GM18499 (cell line): ENCODE measurements at regions not wholly inside any gene's neighbourhood (a gene's known extent, or its start where the extent isn't known, plus 50 kb on each side); places are given as distances from the start of the nearest gene placed in this dataset.

Experiments used
- ATAC-seq: cut with Tn5 transposase; IDR thresholded peaks from one replicate; pipeline ENCODE4 v1.9.1; 2021; ENCODE audit warnings: moderate number of reproducible peaks; ENCODE audit not compliant: insufficient read depth, unreplicated experiment

DNA sequence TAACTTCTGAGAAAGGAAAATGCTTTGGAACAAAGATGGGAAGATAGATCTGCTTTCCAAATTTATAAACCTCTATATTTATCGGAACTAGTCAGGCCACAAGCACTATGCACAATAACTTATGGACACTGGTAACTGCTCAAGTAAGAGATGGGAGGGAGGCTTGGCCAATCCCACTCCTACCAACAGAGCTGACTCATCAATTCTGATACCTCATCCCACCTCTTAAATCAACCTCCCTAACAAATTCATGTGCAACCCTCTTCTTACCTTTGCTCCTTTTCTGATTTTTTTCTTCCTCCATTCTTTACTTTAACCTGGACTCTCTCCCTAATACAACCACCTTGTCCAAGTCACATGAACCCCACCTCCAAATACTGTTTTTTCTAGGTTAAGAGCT is 289.9 kb upstream of the FAM241A start:
- no peak for ATAC-seq

DNA sequence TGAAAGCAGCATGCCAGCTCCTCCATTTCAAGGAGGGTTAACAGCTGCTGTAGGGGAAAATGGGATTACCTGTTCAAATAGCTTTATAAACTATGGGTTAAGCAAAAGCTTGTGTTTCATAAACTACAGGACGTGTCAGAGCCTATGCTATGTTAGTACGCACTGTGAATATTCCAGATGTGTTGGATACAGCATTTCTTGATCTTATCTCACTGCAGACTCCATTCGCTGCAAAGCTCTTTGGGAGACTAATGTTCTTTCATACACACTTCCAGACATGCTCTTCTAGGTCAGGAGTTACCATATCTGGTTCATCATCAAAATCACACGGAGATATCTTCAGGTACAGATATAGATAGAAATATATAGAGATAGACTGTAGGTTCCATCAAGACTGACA is 281.2 kb upstream of the FAM241A start:
- ATAC-seq: no peak

DNA sequence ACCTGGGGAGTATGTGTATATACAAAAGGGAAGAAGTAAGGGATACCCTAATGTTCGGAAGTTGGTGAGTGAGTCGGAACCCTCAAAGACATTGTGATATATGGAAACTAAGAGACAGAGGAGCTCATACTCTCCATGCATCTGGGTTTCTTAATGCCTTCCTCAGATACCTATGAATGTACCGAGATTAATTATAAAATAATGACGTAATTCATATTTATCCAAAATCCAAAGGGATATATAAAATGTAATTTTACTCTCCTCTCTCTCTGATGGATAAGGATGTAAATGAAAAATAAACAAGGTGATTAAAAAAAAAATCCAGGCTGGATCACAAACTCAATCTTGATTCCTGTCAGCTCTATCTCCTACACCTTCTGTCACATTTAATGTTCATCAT is 275.9 kb upstream of the FAM241A start:
- ATAC-seq: no peak

DNA sequence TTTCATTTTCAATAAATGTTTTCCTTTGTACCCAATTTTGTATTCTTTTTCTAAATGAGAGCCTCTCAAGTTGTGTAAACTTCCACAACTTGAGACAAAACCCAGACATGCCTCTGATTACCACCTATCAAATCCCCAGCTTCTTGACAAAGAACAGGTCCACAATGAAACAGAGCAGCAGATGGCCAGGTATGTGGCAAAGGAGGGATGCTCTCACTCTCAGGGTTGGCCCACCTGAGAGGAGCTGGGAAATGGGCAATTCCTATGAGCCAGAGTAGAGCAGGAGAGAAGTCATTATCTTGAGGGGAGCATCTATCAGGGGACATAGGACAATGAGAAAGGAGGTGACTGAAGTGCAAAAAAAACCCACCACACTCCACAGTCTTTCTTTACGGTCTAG is 273.5 kb upstream of the FAM241A start:
- ATAC-seq: no peak

DNA sequence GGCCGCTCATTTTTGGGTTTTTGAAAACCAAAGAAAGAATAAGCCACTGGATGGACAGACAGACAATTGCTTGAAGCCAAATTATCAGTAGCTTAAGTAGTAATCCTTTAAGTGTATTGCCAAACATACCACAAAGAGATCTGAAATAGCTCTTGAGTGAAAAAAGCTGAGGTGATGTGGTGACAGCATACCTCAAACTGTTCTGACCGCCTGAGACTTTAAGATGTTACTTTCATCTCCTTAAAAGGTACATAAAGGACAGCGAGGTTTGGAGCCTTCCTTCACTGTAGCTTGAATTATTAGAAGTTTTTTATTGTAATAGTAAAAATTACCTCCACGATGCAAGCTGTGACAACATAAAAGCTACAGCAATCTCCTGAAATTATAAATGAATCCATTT is 271.5 kb upstream of the FAM241A start:
- no peak for ATAC-seq

DNA sequence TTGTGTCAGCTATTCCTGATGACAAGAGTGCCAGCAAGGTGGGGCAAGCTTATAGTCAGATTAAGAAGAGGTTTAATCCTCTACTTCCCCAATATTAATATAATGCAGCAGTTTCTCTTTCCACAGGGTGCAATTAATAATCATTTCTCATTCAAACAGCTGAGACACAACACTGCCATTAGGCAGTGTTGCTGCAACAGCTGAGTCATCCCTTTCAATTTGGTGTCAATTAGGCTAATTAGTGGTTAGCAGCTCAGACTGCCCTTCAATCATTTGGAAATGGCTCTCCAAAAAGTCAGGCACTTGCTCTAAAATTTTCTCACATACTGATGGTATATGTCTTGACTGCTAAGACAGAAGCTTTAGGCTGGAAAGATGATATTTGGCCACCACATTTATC is 265.7 kb upstream of the FAM241A start:
- no peak for ATAC-seq

DNA sequence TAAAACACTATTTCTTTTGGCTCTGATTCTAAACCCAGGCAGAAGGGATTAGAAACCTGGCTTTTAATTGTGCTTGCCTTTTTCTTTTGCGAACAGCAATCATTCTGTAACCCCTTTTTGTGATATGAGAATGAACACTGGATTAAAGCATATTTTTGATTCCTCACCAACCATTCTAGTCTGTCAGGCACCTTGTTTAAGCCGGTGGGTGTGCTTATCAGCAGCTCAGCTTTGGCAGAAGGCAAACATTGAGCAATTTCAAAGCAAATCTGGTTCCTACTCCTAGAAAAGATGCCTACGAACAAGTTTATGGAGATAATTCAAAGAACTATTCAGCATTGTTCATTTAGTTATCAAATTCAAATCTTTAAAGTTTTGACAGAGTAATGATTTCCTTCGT is 265.1 kb upstream of the FAM241A start:
- no peak for ATAC-seq

DNA sequence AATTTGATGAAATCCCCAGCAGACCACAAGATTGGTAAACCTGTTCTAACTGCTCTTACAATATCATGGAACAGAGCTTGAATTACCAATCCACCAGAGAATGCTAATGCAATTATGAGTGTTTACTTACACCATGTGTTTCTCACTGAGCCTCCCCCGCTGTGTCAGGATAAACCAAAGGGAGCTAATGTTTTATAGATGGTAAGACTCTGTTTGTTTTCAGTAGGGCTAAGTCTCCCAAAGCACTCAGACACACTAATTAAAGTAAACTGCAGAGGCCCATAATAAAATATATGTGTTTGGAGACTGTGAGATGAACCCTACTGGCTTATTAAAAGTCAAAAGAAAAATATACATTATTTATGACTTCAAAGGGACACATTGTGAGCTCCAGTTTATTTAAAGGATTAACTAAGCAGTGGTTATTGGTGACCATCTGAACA is 261.7 kb upstream of the FAM241A start:
- no peak for ATAC-seq

DNA sequence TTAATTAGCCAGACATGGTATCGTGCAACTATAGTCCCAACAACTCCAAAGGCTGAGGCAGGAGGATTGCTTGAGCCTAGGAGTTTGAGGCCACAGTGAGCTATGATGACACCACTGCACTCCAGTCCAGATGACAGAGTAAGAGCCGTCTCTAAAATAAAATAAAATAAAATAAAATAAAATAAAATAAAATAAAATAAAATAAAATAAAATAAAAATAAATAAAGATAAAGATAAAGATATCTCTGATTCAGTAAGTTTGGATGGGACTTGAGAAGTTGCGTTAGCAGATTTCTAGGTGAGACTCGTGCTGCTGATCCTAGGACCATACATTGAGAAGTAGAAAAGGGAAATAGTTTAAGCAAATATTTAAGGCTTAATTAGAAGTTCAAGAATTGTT is 254.8 kb upstream of the FAM241A start:
- no peak for ATAC-seq

DNA sequence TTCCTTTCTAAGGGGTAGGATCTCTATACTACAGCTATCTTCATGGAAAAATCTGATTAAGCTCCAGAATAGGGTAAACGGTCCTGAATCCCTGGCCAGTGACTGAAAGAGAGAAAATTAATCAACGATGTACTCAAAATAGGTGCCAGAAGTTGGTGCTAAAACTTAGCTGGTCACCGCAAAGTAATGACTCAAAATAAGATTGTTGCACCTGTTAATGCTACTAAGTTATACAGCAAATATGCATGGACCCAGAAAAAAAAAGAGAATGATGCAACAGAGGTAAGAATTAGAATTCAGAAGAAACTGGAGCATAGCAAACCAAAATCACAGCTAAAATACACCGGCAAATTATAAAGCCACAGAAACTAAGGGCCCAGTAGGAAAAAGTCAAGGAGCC is 239.7 kb upstream of the FAM241A start:
- peak; percentile 96 for ATAC-seq

DNA sequence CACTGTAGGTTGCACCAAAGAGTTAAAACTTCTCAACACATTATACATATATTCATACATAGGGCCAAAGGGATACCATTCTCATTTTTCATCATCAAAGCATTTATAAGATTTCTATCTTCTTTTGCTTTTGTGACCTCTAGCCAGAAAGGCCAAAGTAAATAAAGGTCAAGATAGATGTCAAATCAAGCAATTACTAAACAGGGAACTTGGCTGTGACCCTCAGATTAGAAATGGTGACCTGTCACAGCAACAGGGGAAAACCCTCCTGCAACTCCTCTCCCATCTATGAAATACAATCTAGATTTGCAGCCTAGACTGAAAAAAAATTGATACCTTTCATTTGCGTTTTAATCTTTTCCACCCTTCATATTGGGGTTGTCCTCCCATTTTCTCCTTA is 225.6 kb upstream of the FAM241A start:
- no peak for ATAC-seq

DNA sequence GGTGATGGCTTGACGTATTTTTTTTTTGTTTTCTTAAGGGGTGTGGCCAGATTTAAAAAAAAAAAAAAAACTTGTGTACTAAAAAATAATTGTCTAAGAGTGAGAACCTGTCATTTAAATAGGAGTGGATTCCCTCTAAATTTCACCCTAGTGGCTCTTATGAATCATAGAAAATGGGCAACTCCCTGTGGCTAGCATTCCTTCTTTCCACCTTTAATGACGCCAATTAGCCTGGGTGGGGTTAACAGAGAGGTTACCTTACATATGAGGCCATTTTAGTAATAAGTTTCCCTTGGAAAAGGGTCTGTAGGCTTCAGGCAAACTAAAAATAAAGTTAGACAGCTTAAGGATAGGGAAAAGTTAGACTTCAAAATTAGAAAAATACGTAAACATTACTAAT is 223.5 kb upstream of the FAM241A start:
- no peak for ATAC-seq

DNA sequence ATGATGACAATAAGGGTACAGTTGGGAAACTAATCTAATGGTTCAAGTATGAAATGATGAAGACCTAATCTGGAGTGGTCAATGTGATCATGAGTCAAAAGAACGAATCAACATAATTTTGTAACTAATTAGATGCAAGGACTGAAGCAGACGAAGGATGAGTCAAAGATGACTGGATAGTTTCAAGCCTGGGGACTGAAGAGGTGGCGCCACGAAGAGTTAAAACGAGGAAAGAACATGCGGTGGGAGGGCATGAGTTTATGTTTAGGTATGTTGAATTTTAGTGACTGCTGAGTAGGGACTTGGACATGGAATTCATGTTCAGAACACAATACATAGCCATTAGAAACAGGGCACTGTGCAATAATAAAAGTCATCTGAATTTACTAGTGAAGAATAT is 221.5 kb upstream of the FAM241A start:
- ATAC-seq: no peak

DNA sequence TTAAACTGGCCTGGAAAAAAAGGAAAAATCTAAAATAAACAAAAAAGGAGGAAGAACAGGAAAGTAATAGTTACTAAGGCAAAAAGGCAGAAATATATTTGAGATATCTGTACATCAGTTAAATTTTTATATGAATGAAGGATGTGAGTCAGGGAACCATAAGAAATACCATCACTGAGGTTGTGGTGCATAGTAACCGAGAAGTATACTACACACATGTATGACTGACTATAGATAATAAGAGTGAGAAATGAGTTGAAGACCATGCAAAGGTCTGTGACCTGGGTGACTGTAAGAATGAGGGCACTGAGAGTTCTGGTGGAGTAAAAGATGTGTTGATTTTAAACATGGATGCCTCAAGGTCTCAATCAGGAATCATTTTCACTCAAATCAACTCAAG is 220.6 kb upstream of the FAM241A start:
- no peak for ATAC-seq

DNA sequence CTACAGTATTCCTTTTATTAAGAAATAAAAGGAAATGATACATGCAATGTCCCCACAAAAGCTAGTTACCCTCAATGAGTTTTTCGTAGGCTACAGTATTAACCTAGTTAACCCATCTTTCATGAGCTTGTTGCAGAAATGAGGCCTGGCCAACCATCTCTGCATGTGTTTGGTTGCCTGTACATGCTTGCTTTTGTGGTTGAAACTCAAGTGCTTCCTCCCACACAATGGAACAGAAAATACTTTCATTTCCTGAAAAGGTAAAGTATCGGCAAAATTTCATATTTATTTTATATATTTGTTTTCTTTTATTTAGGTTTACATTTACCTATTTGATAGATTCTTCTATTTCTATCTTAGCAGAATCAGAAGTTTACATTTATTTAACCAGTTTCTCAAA is 214.6 kb upstream of the FAM241A start:
- ATAC-seq: peak; percentile 96

DNA sequence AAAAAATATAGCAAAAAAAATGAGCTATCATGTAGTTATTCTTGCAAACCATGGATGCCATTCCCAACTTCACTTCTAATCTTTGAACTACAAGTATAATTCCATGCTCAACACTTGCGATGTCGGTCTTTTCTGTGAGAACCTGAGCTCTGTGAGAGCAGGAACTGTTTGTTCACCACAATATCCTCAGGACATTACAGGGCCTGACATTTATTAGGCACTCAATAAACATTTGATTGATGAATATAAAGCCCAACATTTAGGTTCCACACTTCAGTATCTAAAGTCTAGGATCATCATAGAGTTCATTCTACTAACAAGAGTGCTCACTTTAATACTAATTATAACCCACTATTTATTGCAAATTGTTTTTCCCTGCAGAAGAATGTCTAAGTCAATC is 211.6 kb upstream of the FAM241A start:
- ATAC-seq: no peak

DNA sequence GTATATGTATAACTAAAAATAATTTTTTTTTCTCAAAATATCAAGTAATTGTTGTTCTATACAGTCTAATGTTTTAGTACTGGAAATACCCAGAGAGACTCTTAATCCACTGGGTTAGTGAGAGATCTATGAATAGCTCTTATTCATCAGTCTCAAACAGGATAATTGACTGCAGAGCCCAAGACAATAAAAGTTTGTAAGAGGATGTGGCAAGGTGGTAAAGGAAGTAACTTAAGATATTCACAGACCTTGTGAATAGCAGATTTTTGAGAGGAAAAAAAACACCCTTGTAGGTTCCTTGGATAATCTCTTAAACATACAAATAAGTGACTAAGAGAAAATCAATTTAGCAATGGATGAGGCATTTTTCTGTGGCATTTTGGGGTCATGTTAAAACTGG is 210.9 kb upstream of the FAM241A start:
- ATAC-seq: no peak

DNA sequence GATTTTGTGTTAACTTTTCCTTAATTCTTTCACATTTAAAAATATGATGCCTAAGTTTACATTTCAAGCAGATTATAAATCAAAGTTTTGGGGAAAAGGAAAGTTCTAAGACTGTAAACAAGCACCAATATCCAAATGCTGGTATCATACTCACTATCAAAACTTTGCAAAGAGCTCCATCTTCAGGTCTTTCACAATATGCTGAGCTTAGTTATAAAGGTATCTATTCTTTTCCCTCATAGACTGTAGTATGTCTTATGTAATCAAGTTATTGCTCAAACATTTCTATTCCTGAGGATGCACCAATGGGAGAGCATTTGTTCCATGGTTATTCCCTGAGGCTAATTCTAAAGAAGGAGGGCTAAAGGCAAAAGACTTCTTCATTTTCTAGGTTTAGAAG is 207.9 kb upstream of the FAM241A start:
- no peak for ATAC-seq

DNA sequence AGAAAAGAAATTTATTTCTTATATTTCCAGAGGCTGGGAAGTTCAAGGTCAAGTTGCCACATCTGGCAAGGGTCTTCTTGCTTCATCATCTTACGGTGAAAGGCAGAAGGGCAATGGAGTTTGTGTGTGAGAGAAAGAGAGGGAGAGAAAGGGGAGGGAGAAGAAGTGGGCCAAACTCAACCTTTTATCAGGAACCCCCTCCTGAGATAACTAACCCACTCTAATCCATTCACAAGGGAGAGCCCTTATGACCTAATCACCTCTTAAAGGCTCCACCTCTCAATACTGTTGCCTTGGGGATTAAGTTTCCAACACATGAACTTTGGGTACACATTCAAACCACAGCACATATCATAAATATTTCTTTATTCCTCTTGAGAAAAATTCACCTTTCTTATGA is 203.3 kb upstream of the FAM241A start:
- no peak for ATAC-seq

DNA sequence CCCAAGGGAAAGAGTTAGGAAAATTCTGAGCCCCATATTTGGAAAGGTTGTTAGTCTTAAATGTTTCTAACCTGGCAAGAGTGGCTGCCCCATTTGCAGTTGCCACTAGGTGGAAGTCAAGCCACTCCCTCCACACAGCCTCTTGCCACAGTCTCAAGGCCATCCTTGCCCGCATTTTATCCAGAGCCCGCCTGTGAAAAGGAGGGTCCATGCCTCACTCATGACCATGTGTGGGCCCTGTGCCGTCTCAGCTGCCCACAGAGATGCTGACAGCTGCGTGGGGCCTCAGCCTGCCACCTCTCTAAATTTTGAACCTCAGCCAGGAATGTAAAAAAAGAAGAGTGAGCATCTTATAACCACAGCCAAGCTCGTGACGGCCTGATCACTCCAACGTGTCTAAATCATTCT is 201.5 kb upstream of the FAM241A start:
- no peak for ATAC-seq

DNA sequence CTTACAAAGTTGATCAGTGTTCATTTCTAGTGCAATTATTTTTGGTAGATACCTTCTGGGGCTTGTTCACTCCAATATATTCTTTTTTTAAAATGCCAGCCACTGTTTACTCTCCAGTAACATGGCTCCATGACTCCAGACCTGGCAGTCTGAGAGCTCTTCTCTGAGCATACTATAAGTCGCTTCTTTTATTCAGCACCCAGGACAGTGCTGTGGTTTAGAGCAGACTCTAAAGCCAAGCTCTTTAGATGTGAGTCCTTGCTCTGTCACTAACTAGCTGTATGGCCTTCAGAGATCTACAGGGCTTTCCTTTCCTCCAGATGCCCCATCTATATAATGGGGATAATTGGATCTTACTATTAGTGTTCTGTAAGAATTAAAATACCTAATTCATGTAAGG is 200.2 kb upstream of the FAM241A start:
- no peak for ATAC-seq

DNA sequence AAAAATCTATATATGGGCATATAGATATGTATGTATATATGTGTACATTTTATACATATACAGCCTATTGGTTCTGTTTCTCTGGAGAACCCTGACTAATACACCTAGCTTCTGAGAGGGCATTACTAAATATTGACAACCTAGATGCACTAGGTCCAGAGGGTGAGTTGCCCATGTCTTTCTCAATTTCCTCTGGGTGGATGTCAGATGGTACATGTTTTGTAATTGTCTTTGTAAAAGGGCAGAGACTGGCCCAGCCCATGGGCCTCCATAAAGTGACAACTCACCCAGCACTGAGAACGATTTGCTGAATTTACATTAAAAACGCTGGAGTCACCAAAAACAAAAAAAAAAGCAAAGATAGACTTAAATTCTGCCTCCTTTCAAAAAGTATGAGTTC is 198.5 kb upstream of the FAM241A start:
- no peak for ATAC-seq

DNA sequence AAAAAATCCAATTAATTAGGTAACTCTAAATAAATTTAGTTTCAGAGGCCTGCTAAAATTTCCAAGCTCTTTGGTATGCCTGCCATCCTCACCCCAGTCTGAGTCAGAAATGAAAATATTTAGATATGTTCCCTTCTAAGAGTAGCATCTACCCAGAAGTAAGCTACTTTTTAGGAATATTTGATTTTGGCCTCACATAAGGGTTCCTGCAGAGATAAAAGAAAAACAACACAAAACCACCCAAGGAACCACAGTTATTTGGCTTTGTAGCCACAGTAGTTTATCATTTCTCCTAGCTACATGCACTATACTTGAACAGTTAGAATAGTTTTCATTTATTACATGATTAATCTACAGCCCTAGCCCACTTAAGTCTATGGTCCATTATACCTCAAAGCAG is 192.6 kb upstream of the FAM241A start:
- ATAC-seq: no peak
